GM23338 (cell line): ENCODE measurements at regions not wholly inside any gene's neighbourhood (a gene's known extent, or its start where the extent isn't known, plus 50 kb on each side); places are given as distances from the start of the nearest gene placed in this dataset.
A peak's percentile ranks its signal among the peaks of the same experiment; 100 is the strongest.

Experiments used
- ATAC-seq: fragments of 200-7000 bp; cut with Tn5 transposase; 3 replicates; pipeline ENCODE4 v1.9.1; 2020
- DNase-seq: peaks from one replicate; pipeline ENCODE4 v3.0.0-alpha.2; 2015; ENCODE audit warnings: low spot score
- H2AFZ ChIP-seq: fragments of 200-600 bp; sonication (generic); 2 replicates; pipeline ENCODE4 v1.8.0; 2016; ENCODE audit warnings: antibody characterized with exemption, mild to moderate bottlenecking, moderate library complexity
- H3F3A ChIP-seq: fragments of 200-600 bp; sonication (generic); replicated peaks from 2 replicates; pipeline ENCODE4 v1.8.0; 2017; ENCODE audit warnings: antibody characterized with exemption, mixed run types, low read depth
- H3K27ac ChIP-seq: fragments of 200-600 bp; sonication (generic); 2 replicates; pipeline ENCODE4 v1.6.1; 2016; ENCODE audit warnings: low read depth
- H3K27me3 ChIP-seq: fragments of 200-600 bp; sonication (generic); 2 replicates; pipeline ENCODE4 v1.8.0; 2016; ENCODE audit warnings: mild to moderate bottlenecking, mixed run types, moderate library complexity; ENCODE audit not compliant: insufficient read depth
- H3K36me3 ChIP-seq: fragments of 200-600 bp; sonication (generic); 2 replicates; pipeline ENCODE4 v1.8.0; 2016; ENCODE audit warnings: mild to moderate bottlenecking; ENCODE audit not compliant: insufficient read depth
- H3K4me1 ChIP-seq: fragments of 200-600 bp; sonication (generic); 2 replicates; pipeline ENCODE4 v1.8.0; 2016; ENCODE audit warnings: mild to moderate bottlenecking, moderate library complexity; ENCODE audit not compliant: insufficient read depth
- H3K4me2 ChIP-seq: fragments of 200-600 bp; sonication (generic); 2 replicates; pipeline ENCODE4 v1.7.1; 2017; ENCODE audit warnings: mixed run types
- H3K4me3 ChIP-seq: fragments of 200-600 bp; sonication (generic); 2 replicates; pipeline ENCODE4 v1.6.1; 2016; ENCODE audit warnings: mixed run types
- H3K79me2 ChIP-seq: fragments of 200-600 bp; sonication (generic); replicated peaks from 2 replicates; pipeline ENCODE4 v1.8.0; 2017; ENCODE audit warnings: mild to moderate bottlenecking; ENCODE audit not compliant: insufficient read depth
- H3K9me2 ChIP-seq: fragments of 200-600 bp; sonication (generic); 2 replicates; pipeline ENCODE4 v1.8.0; 2017; ENCODE audit not compliant: insufficient read depth
- H4K20me1 ChIP-seq: fragments of 200-600 bp; sonication (generic); replicated peaks from 2 replicates; pipeline ENCODE4 v1.8.0; 2017; ENCODE audit warnings: mild to moderate bottlenecking; ENCODE audit not compliant: insufficient read depth
- H3K27ac Mint-ChIP-seq: 2 replicates; pipeline ENCODE4 v1.8.0; 2020; ENCODE audit warnings: inconsistent platforms, mild to moderate bottlenecking, moderate library complexity, mixed read lengths
- H3K27me3 Mint-ChIP-seq: 3 replicates; pipeline ENCODE4 v1.8.0; 2022; ENCODE audit warnings: low read depth, mild to moderate bottlenecking, moderate library complexity, mixed read lengths, inconsistent platforms; ENCODE audit not compliant: insufficient read depth, poor library complexity
- H3K36me3 Mint-ChIP-seq: 3 replicates; pipeline ENCODE4 v1.8.0; 2021; ENCODE audit warnings: low read depth, mild to moderate bottlenecking, inconsistent platforms, moderate library complexity, mixed read lengths
- H3K4me1 Mint-ChIP-seq: 3 replicates; pipeline ENCODE4 v1.8.0; 2020; ENCODE audit warnings: mild to moderate bottlenecking, inconsistent platforms, mixed read lengths
- H3K4me3 Mint-ChIP-seq: 3 replicates; pipeline ENCODE4 v1.8.0; 2021; ENCODE audit warnings: moderate library complexity, mild to moderate bottlenecking, inconsistent platforms, mixed read lengths
- H3K9me3 Mint-ChIP-seq: 3 replicates; pipeline ENCODE4 v1.8.0; 2020; ENCODE audit warnings: moderate library complexity, mild to moderate bottlenecking, inconsistent platforms, mixed read lengths
- CREB1 ChIP-seq: fragments of 250-450 bp; sonication (Bioruptor Pico); IDR thresholded peaks from 2 replicates; pipeline ENCODE4 v1.5.0; 2020; ENCODE audit warnings: low read depth, mild to moderate bottlenecking, moderate library complexity
- EZH2 ChIP-seq: fragments of 200-600 bp; sonication (generic); IDR thresholded peaks from one replicate; pipeline ENCODE4 v1.8.0; 2017; ENCODE audit warnings: antibody characterized with exemption, mild to moderate bottlenecking, low read depth; ENCODE audit not compliant: unreplicated experiment
- EZH2phosphoT487 ChIP-seq: fragments of 200-600 bp; sonication (generic); IDR thresholded peaks from one replicate; pipeline ENCODE4 v1.8.1; 2018; ENCODE audit warnings: antibody characterized with exemption; ENCODE audit not compliant: unreplicated experiment
- JUNB ChIP-seq: IDR thresholded peaks from one replicate; pipeline ENCODE4 v1.6.1; 2016; ENCODE audit warnings: antibody characterized with exemption; ENCODE audit not compliant: unreplicated experiment
- NANOG ChIP-seq: IDR thresholded peaks from 2 replicates; pipeline ENCODE4 v1.6.1; 2016; ENCODE audit warnings: antibody characterized with exemption, borderline replicate concordance
- POLR2AphosphoS5 ChIP-seq: IDR thresholded peaks from 2 replicates; pipeline ENCODE4 v1.6.1; 2016; ENCODE audit warnings: antibody characterized with exemption, low read depth
- STAT1 ChIP-seq: IDR thresholded peaks from one replicate; pipeline ENCODE4 v1.6.1; 2016; ENCODE audit warnings: antibody characterized with exemption; ENCODE audit not compliant: unreplicated experiment
- TF ChIP-seq, protein P1 (sequence below): IDR thresholded peaks from 2 replicates; pipeline ENCODE4 v1.6.1; 2016; ENCODE audit warnings: antibody characterized with exemption
- TF ChIP-seq, protein P2 (sequence below): fragments of 250-450 bp; sonication (Bioruptor Pico); IDR thresholded peaks from 2 replicates; pipeline ENCODE4 v1.5.0; 2020; ENCODE audit warnings: mild to moderate bottlenecking, moderate library complexity
- TF ChIP-seq, protein P3 (sequence below), 2 experiments: fragments of 200-600 bp in 1 of 2; sonication (generic) in 1 of 2; conservative IDR thresholded peaks; 2 replicates each; pipeline versions ENCODE4 v1.5.1 to v1.6.1; 2016 to 2017; ENCODE audit warnings: antibody characterized with exemption in 2 of 2, low read depth in 2 of 2, mild to moderate bottlenecking in 2 of 2, moderate library complexity in 1 of 2

DNA sequence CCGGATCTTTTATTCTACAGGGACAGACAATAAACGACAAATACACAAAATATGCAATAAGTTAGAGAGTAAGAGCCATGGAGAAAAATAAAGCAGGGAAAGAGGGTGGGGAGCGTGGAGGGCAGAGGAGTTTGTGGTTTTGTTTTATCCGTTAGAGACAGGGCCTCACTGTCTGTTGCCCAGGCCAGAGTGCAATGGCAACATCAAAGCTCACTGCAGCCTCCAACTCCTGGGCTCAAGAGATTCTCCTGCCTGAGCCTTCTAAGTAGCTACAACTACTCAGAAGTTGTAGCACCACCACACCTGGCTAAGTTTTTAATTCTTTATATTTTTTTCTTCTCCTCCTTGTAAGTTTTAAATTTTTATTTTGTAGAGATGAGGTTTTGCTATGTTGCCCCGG lies 54.5 kb upstream of the CTNNA1 start:
- no peaks in the 10 kb centered on the region for H3F3A ChIP-seq
- 0 out of 2 replicates have a peak, but pooled peaks cover 4% of the 10 kb centered on the region for H3K9me2 ChIP-seq
- peaks cover 12% of the 10 kb centered on the region for H3K4me1 ChIP-seq
- H3K4me3 Mint-ChIP-seq = no peak overlapping the region
- no peaks in the 10 kb centered on the region; the same call in 2 of the 3 replicates for H3K36me3 Mint-ChIP-seq
- no peak overlapping the region for H3K27ac ChIP-seq
- H3K36me3 ChIP-seq = no peaks in the 10 kb centered on the region; the same call in 1 of the 2 replicates
- no peaks in the 10 kb centered on the region for H3K79me2 ChIP-seq
- ATAC-seq (no peak), DNase-seq (no peak)
- no peak overlapping the region for H3K4me2 ChIP-seq
- H3K9me3 Mint-ChIP-seq = no peaks in the 10 kb centered on the region
- peak overlapping the region; percentile 34; the same call in 1 of the 2 replicates for H3K27ac Mint-ChIP-seq
- no peaks in the 10 kb centered on the region for H3K27me3 ChIP-seq
- H3K27me3 Mint-ChIP-seq = peaks cover 6% of the 10 kb centered on the region
- H3K4me3 ChIP-seq = no peak overlapping the region
- peak overlapping the region; percentile 81; the same call in 1 of the 2 replicates for H2AFZ ChIP-seq
- peaks cover 20% of the 10 kb centered on the region for H3K4me1 Mint-ChIP-seq
- H4K20me1 ChIP-seq = no peaks in the 10 kb centered on the region
- TF ChIP-seq JUNB = no peak
- TF ChIP-seq POLR2AphosphoS5 = no peak
- no peak for TF ChIP-seq NANOG
- TF ChIP-seq, protein P1, sequence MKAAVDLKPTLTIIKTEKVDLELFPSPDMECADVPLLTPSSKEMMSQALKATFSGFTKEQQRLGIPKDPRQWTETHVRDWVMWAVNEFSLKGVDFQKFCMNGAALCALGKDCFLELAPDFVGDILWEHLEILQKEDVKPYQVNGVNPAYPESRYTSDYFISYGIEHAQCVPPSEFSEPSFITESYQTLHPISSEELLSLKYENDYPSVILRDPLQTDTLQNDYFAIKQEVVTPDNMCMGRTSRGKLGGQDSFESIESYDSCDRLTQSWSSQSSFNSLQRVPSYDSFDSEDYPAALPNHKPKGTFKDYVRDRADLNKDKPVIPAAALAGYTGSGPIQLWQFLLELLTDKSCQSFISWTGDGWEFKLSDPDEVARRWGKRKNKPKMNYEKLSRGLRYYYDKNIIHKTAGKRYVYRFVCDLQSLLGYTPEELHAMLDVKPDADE = no peak
- TF ChIP-seq CREB1 = no peak

DNA sequence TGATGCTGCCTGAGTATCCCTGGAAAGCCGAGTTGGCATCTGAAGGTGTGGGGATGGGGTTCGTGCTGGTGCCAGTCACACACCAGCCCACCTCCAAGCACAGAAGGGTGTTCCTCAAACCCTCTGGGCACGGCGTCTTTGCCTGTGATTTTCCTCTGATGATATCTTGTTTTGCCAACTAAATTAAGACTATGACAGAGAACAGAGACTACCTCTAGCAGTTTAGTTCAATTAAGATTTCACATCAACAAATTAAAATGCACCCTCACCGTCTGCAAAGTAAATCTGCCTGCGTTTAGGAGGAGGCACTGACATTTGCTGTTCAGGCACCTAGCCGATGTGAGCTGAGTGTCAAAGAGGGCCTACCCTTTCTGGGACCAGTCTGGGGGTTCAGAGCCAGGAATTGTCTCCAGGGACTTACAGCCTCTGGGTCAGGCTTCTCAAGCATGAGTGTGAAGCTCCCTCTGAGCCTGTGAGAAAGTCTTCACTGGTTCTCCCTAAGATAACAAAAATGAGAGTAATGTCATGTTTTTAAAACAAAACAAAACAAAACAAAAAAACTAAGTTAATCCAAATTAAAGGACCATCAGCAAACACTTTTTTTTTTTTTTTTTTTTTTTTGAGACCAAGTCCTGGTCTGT lies 55.4 kb upstream of the CTNNA1 start:
- H3K27ac Mint-ChIP-seq = no peak overlapping the region
- Histone ChIP-seq H2AFZ (no peak overlapping the region; the same call in 1 of the 2 replicates), H3K4me3 (no peak overlapping the region), H3K27ac (no peak overlapping the region), H3K4me2 (no peak overlapping the region), H3K9me2 (no peaks in the 10 kb centered on the region), H3K36me3 (no peaks in the 10 kb centered on the region; the same call in 1 of the 2 replicates), H3K4me1 (peaks cover 11% of the 10 kb centered on the region), H4K20me1 (no peaks in the 10 kb centered on the region), H3F3A (no peaks in the 10 kb centered on the region), H3K79me2 (no peaks in the 10 kb centered on the region), H3K27me3 (no peaks in the 10 kb centered on the region)
- no peaks in the 10 kb centered on the region for H3K9me3 Mint-ChIP-seq
- peaks cover 14% of the 10 kb centered on the region for H3K4me1 Mint-ChIP-seq
- H3K27me3 Mint-ChIP-seq = peaks cover 6% of the 10 kb centered on the region
- ATAC-seq (no peak), DNase-seq (no peak)
- H3K4me3 Mint-ChIP-seq = no peak overlapping the region
- no peaks in the 10 kb centered on the region for H3K36me3 Mint-ChIP-seq
- TF ChIP-seq, protein P2, sequence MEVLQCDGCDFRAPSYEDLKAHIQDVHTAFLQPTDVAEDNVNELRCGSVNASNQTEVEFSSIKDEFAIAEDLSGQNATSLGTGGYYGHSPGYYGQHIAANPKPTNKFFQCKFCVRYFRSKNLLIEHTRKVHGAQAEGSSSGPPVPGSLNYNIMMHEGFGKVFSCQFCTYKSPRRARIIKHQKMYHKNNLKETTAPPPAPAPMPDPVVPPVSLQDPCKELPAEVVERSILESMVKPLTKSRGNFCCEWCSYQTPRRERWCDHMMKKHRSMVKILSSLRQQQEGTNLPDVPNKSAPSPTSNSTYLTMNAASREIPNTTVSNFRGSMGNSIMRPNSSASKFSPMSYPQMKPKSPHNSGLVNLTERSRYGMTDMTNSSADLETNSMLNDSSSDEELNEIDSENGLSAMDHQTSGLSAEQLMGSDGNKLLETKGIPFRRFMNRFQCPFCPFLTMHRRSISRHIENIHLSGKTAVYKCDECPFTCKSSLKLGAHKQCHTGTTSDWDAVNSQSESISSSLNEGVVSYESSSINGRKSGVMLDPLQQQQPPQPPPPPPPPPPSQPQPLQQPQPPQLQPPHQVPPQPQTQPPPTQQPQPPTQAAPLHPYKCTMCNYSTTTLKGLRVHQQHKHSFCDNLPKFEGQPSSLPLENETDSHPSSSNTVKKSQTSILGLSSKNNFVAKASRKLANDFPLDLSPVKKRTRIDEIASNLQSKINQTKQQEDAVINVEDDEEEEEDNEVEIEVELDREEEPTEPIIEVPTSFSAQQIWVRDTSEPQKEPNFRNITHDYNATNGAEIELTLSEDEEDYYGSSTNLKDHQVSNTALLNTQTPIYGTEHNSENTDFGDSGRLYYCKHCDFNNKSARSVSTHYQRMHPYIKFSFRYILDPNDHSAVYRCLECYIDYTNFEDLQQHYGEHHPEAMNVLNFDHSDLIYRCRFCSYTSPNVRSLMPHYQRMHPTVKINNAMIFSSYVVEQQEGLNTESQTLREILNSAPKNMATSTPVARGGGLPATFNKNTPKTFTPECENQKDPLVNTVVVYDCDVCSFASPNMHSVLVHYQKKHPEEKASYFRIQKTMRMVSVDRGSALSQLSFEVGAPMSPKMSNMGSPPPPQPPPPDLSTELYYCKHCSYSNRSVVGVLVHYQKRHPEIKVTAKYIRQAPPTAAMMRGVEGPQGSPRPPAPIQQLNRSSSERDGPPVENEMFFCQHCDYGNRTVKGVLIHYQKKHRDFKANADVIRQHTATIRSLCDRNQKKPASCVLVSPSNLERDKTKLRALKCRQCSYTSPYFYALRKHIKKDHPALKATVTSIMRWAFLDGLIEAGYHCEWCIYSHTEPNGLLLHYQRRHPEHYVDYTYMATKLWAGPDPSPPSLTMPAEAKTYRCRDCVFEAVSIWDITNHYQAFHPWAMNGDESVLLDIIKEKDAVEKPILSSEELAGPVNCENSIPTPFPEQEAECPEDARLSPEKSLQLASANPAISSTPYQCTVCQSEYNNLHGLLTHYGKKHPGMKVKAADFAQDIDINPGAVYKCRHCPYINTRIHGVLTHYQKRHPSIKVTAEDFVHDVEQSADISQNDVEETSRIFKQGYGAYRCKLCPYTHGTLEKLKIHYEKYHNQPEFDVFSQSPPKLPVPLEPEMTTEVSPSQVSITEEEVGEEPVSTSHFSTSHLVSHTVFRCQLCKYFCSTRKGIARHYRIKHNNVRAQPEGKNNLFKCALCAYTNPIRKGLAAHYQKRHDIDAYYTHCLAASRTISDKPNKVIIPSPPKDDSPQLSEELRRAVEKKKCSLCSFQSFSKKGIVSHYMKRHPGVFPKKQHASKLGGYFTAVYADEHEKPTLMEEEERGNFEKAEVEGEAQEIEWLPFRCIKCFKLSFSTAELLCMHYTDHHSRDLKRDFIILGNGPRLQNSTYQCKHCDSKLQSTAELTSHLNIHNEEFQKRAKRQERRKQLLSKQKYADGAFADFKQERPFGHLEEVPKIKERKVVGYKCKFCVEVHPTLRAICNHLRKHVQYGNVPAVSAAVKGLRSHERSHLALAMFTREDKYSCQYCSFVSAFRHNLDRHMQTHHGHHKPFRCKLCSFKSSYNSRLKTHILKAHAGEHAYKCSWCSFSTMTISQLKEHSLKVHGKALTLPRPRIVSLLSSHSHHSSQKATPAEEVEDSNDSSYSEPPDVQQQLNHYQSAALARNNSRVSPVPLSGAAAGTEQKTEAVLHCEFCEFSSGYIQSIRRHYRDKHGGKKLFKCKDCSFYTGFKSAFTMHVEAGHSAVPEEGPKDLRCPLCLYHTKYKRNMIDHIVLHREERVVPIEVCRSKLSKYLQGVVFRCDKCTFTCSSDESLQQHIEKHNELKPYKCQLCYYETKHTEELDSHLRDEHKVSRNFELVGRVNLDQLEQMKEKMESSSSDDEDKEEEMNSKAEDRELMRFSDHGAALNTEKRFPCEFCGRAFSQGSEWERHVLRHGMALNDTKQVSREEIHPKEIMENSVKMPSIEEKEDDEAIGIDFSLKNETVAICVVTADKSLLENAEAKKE (CRISPR knock-in tag) = no peak
- TF ChIP-seq, protein P1 = no peak
- TF ChIP-seq NANOG = no peak
- TF ChIP-seq, protein P3, sequence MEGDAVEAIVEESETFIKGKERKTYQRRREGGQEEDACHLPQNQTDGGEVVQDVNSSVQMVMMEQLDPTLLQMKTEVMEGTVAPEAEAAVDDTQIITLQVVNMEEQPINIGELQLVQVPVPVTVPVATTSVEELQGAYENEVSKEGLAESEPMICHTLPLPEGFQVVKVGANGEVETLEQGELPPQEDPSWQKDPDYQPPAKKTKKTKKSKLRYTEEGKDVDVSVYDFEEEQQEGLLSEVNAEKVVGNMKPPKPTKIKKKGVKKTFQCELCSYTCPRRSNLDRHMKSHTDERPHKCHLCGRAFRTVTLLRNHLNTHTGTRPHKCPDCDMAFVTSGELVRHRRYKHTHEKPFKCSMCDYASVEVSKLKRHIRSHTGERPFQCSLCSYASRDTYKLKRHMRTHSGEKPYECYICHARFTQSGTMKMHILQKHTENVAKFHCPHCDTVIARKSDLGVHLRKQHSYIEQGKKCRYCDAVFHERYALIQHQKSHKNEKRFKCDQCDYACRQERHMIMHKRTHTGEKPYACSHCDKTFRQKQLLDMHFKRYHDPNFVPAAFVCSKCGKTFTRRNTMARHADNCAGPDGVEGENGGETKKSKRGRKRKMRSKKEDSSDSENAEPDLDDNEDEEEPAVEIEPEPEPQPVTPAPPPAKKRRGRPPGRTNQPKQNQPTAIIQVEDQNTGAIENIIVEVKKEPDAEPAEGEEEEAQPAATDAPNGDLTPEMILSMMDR (conservative IDR thresholded peaks at IDR 0.05; ENCODE audit: low read depth in 2 of 2) = no peak
- no peak for TF ChIP-seq EZH2phosphoT487
- TF ChIP-seq JUNB = no peak
- no peak for TF ChIP-seq STAT1
- TF ChIP-seq POLR2AphosphoS5 = no peak
- no peak for TF ChIP-seq EZH2
